Osteocyte (in vitro differentiated cells): ENCODE measurements at regions not wholly inside any gene's neighbourhood (a gene's known extent, or its start where the extent isn't known, plus 50 kb on each side); places are given as distances from the start of the nearest gene placed in this dataset.

Source experiments
- DNase-seq: peaks from one replicate; pipeline ENCODE4 v3.0.0; 2021; ENCODE audit warnings: mixed read lengths; ENCODE audit not compliant: unreplicated experiment; ENCODE audit errors: extremely low spot score
- H3K27ac Mint-ChIP-seq: one replicate; pipeline ENCODE4 v1.8.0; 2021; ENCODE audit warnings: mild to moderate bottlenecking, mixed read lengths; ENCODE audit not compliant: unreplicated experiment
- H3K27me3 Mint-ChIP-seq: one replicate; pipeline ENCODE4 v1.8.0; 2021; ENCODE audit warnings: mixed read lengths; ENCODE audit not compliant: unreplicated experiment
- H3K36me3 Mint-ChIP-seq: one replicate; pipeline ENCODE4 v1.8.0; 2021; ENCODE audit warnings: mixed read lengths; ENCODE audit not compliant: unreplicated experiment
- H3K4me1 Mint-ChIP-seq: one replicate; pipeline ENCODE4 v1.8.0; 2021; ENCODE audit warnings: mixed read lengths; ENCODE audit not compliant: unreplicated experiment
- H3K4me3 Mint-ChIP-seq: one replicate; pipeline ENCODE4 v1.8.0; 2021; ENCODE audit warnings: mild to moderate bottlenecking, moderate library complexity, mixed read lengths; ENCODE audit not compliant: unreplicated experiment
- H3K9me3 Mint-ChIP-seq: one replicate; pipeline ENCODE4 v1.8.0; 2021; ENCODE audit warnings: mixed read lengths; ENCODE audit not compliant: unreplicated experiment
- CTCF ChIP-seq: fragments of 200-600 bp; sonication (generic); IDR thresholded peaks from 2 replicates; pipeline ENCODE4 v1.5.0; 2021; ENCODE audit warnings: antibody characterized with exemption, mild to moderate bottlenecking, moderate library complexity

GRCh38 chr17:70613681-70614080, 444.3 kb downstream of the KCNJ2 start:
- Mint-ChIP-seq H3K4me1 (no peaks in the 10 kb centered on the region), H3K4me3 (no peak overlapping the region), H3K36me3 (no peaks in the 10 kb centered on the region), H3K9me3 (no peaks in the 10 kb centered on the region), H3K27me3 (no peaks in the 10 kb centered on the region), H3K27ac (no peak overlapping the region)
- TF ChIP-seq CTCF, result no peak
- no peak for DNase-seq

GRCh38 chr17:70615831-70616230, 446.5 kb downstream of the KCNJ2 start:
- H3K9me3 Mint-ChIP-seq, result no peaks in the 10 kb centered on the region
- no peak for DNase-seq
- no peak overlapping the region for H3K4me3 Mint-ChIP-seq
- no peaks in the 10 kb centered on the region for H3K36me3 Mint-ChIP-seq
- H3K4me1 Mint-ChIP-seq, result no peaks in the 10 kb centered on the region
- no peak for TF ChIP-seq CTCF
- no peak overlapping the region for H3K27ac Mint-ChIP-seq
- H3K27me3 Mint-ChIP-seq, result no peaks in the 10 kb centered on the region

GRCh38 chr17:70618641-70619040, 449.3 kb downstream of the KCNJ2 start:
- Mint-ChIP-seq H3K9me3 (no peaks in the 10 kb centered on the region), H3K27me3 (peaks cover 6% of the 10 kb centered on the region), H3K4me3 (no peak overlapping the region), H3K27ac (no peak overlapping the region), H3K4me1 (no peaks in the 10 kb centered on the region), H3K36me3 (no peaks in the 10 kb centered on the region)
- no peak for DNase-seq
- no peak for TF ChIP-seq CTCF

- DNase-seq, result no peak
- H3K9me3 Mint-ChIP-seq, result no peaks in the 10 kb centered on the region
- peaks cover 11% of the 10 kb centered on the region for H3K27me3 Mint-ChIP-seq
- H3K4me1 Mint-ChIP-seq, result no peaks in the 10 kb centered on the region
- H3K27ac Mint-ChIP-seq, result no peak overlapping the region
- no peak overlapping the region for H3K4me3 Mint-ChIP-seq
- no peaks in the 10 kb centered on the region for H3K36me3 Mint-ChIP-seq
- no peak for TF ChIP-seq CTCF
Observed at GRCh38 chr17:70621566-70621965, 452.2 kb downstream of the KCNJ2 start.

GRCh38 chr17:70622368-70623260, 453.3 kb downstream of the KCNJ2 start:
- Mint-ChIP-seq H3K9me3 (no peaks in the 10 kb centered on the region), H3K4me1 (no peaks in the 10 kb centered on the region), H3K27me3 (peaks cover 12% of the 10 kb centered on the region), H3K36me3 (no peaks in the 10 kb centered on the region), H3K4me3 (no peak overlapping the region), H3K27ac (no peak overlapping the region)
- DNase-seq, result no peak
- peak; percentile 70 for TF ChIP-seq CTCF
